Esophagus (tissue), 2 donors: ENCODE measurements at regions not wholly inside any gene's neighbourhood (a gene's known extent, or its start where the extent isn't known, plus 50 kb on each side); places are given as distances from the start of the nearest gene placed in this dataset.
"Not testable (repeated sequence)": the region's sequence is repeated elsewhere in the genome, so short reads cannot be mapped to it uniquely, and the experiment has no call there.

Source experiments
- H3K27ac ChIP-seq, 2 donors: one replicate each; pipeline ENCODE4 v1.5.1; 2013; ENCODE audit warnings: low read depth in 2 of 2, mild to moderate bottlenecking in 2 of 2, inconsistent platforms in 1 of 2, low read length in 1 of 2, moderate library complexity in 1 of 2
- H3K27me3 ChIP-seq, 2 donors: one replicate each; pipeline ENCODE4 v1.6.1; 2013; ENCODE audit warnings: low read length in 2 of 2, control low read depth in 1 of 2, mild to moderate bottlenecking in 1 of 2; ENCODE audit not compliant: insufficient read depth in 2 of 2, control insufficient read depth in 1 of 2
- H3K36me3 ChIP-seq, 2 donors: one replicate each; pipeline ENCODE4 v1.6.1; 2013; ENCODE audit warnings: low read length in 1 of 2; ENCODE audit not compliant: control insufficient read depth in 2 of 2, insufficient read depth in 2 of 2
- H3K4me1 ChIP-seq, 2 donors: one replicate each; pipeline ENCODE4 v1.6.1; 2013; ENCODE audit warnings: low read length in 1 of 2; ENCODE audit not compliant: control insufficient read depth in 2 of 2, insufficient read depth in 2 of 2
- H3K4me3 ChIP-seq, 2 donors: one replicate each; pipeline ENCODE4 v1.5.1; 2013; ENCODE audit warnings: low read length in 2 of 2, mild to moderate bottlenecking in 2 of 2, low read depth in 1 of 2, moderate library complexity in 1 of 2
- H3K9me3 ChIP-seq, 2 donors: one replicate each; pipeline ENCODE4 v1.6.1; 2013; ENCODE audit warnings: mild to moderate bottlenecking in 2 of 2, low read depth in 1 of 2, low read length in 1 of 2, moderate library complexity in 1 of 2; ENCODE audit not compliant: control insufficient read depth in 2 of 2, insufficient read depth in 1 of 2
- WGBS, 2 donors: extraction: QIAGEN DNeasy Blood & Tissue Kit; methylation state at CpG; one replicate each; pipeline ENCODE4 v1.1.7; 2013; 5-methylcytosine and 5-hydroxymethylcytosine counted together
- donor health status: healthy with polysubstance abuse.
- donor health status: Bipolar disorder and iron deficiency.

DNA sequence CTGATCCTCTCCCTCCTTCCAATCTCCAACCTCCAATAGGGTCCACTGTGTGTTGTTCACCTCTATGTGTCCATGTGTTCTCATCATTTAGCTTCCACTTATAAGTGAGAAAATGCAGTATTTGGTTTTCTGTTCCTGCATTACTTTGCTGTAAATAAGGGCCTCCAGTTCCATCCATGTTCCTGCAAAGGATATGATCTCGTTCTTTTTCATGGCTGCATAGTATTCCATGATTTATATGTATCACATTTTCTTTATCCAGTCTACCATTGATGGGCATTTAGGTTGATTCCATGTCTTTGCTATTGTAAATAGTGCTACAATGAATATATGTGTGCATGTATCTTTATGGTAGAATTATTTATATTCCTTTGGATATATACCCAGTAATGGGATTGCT, 123.2 kb upstream of the BMAL1 start:
- not testable (repeated sequence) for H3K4me3 ChIP-seq, H3K9me3 ChIP-seq, H3K27me3 ChIP-seq, H3K36me3 ChIP-seq, H3K27ac ChIP-seq, H3K4me1 ChIP-seq
- 81 to 90% methylated on average over 1 of the region's 1 CpG for WGBS, 2 donors

DNA sequence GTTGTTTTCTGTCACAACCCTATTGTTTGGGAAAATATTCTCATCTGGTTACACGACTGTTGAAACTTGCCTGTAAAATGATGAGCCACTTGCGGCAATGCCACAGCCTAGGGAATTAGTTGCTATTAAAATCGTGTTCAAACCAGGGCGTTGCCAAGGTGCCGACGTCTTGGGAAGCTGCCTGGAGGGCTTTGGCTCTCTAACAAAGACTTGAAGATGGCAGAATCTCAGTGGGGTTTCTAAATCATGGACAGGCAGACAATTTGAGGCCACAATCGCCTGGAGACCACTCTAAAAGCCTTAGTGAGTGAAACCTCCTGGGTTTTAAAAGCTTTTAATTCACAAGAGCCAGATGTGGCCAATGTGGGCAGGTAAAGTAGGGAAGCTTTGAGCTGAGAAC, 117.2 kb upstream of the BMAL1 start:
- H3K4me1 ChIP-seq = peaks cover 0 to 2% of the 10 kb centered on the region in 2 donors
- H3K27me3 ChIP-seq = no peaks in the 10 kb centered on the region
- H3K4me3 ChIP-seq = no peak overlapping the region
- peak overlapping the region; percentile 82 to 83 for H3K27ac ChIP-seq
- WGBS, 2 donors = 35 to 61% methylated on average over 7 of the region's 7 CpGs
- H3K9me3 ChIP-seq = no peaks in the 10 kb centered on the region
- H3K36me3 ChIP-seq = no peaks in the 10 kb centered on the region

DNA sequence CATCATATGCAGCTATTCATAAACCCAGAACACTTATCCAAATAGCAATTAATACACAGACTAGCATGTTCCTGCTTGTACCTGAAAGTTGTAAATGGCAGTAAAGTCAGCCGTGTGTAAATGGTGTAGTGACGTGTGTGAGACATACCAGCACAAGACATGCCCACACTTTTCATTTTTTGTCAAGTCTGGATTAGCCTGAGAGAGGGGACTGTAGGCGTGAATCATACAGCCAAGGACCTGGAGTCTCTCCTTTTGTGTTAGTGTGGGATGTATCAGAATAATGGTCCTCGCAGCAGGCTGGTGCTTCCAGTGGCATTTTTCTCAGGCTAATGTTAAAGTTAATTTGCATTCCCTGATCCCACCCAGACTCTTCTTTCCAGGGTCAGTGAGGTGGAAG, 116.8 kb upstream of the BMAL1 start:
- Histone ChIP-seq H3K36me3 (no peaks in the 10 kb centered on the region), H3K4me3 (no peak overlapping the region), H3K27me3 (no peaks in the 10 kb centered on the region), H3K9me3 (no peaks in the 10 kb centered on the region), H3K4me1 (peaks cover 0 to 2% of the 10 kb centered on the region in 2 donors), H3K27ac (peak overlapping the region; percentile 82 to 83)
- 41 to 57% methylated on average over 4 of the region's 4 CpGs for WGBS, 2 donors

DNA sequence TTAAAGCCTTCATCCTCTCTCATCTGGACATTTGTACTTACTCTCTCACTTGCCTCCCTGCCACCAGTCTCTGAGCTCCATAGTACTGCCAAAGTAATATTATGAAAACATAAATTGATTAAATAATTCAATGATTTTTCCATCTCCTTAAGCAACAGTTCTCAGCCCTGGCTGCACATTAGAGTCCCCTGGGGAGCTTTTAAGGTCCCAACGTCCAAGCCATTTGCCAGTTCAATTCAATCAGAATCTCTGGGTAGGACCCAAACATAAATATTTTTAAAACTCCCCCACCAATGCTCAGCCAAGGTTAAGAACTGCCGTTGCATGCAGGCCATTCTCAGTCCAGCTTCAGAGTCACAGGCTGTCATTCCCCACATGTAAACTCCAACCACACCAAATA, 114.4 kb upstream of the BMAL1 start:
- Histone ChIP-seq H3K36me3 (no peaks in the 10 kb centered on the region), H3K27ac (no peak overlapping the region), H3K9me3 (no peaks in the 10 kb centered on the region), H3K27me3 (no peaks in the 10 kb centered on the region), H3K4me3 (no peak overlapping the region), H3K4me1 (peaks cover 0 to 4% of the 10 kb centered on the region in 2 donors)
- 62 to 64% methylated on average over 2 of the region's 2 CpGs for WGBS, 2 donors

DNA sequence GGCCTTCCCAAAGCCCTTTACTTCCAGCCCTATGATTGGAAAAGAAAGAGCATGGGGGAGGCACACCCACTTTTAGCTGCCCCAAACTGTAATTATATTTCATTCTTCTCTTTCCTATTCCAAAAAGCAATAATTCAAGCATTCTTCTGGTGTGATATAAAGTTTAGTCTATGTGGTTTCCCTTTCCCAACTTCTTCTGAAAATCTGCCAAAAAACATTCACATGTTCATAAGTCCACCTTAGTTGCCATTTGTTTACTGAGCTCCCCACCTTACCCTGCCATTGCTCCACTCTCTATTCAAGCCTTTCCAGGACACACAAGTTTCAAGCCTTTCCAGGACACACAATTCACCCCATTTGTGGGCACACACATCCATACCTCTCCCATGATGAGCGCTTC, 111.6 kb upstream of the BMAL1 start:
- Histone ChIP-seq H3K9me3 (no peaks in the 10 kb centered on the region), H3K27ac (no peak overlapping the region), H3K36me3 (no peaks in the 10 kb centered on the region), H3K4me1 (peaks cover 0 to 4% of the 10 kb centered on the region in 2 donors), H3K27me3 (no peaks in the 10 kb centered on the region), H3K4me3 (no peak overlapping the region)
- WGBS, 2 donors = 90 to 93% methylated on average over 1 of the region's 1 CpG

DNA sequence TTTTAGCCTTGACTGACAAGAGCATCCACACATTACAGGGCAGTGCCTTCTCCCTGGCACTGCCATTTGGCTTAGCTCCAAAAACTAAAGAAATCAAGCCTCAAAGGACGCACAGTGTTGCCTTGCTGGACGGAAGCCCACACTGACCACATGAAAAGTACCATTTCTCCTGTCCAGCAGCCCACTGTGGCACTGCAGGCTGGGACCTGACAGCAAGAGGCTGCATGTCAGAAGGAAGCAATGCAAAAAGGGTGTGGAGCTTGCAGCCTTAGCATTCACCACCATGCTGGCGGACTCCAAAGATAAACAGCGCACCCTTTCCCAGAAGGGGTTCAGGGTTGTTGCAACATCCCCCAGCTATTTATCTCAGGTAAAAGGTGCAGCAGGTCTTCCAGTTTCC, 109.3 kb upstream of the BMAL1 start:
- Histone ChIP-seq H3K9me3 (no peaks in the 10 kb centered on the region), H3K36me3 (no peaks in the 10 kb centered on the region), H3K27me3 (no peaks in the 10 kb centered on the region), H3K27ac (peak overlapping the region; percentile 72 to 84), H3K4me3 (no peak overlapping the region), H3K4me1 (peaks cover 0 to 4% of the 10 kb centered on the region in 2 donors)
- 44 to 50% methylated on average over 4 of the region's 4 CpGs for WGBS, 2 donors

DNA sequence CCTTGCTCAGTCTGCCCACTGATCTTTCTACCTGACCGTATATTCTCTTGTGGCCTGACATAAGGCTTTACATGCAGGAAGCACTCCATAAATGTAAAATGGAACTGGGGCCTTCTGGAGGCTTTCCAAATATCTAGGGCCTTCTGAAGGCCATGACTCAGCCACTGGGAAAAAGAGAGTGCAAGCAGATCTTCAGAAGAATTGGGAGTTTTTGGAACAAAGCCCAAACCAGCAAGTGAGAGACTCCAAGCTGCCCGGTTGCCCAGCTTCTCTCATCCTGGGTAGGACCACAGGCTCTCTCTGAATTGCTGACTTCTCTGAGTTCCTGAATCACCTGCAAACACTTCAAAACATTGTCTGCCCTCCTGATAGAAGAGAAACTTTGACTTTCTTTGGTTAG, 107.9 kb upstream of the BMAL1 start:
- WGBS, 2 donors = 36 to 46% methylated on average over 2 of the region's 2 CpGs

DNA sequence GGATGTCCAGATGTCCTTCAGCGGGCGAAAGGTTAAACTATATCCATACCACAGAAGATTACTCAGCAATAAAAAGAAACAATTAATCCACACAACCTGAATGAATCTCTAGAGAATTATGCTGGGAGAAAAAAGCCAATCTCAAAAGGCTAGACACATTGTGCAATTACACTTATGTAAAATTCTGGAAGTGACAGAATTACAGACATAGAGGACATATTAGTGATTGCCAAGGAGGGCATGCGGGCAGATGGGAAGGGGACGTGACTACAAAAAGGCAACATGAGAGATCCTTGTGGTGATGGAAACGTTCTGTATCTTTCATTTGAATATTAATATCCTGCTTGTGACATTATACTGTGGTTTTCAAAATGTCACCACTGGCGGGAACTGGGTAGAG, 103.5 kb upstream of the BMAL1 start:
- Histone ChIP-seq H3K27ac (no peak overlapping the region), H3K4me1 (no peaks in the 10 kb centered on the region), H3K9me3 (no peaks in the 10 kb centered on the region), H3K4me3 (no peak overlapping the region), H3K27me3 (no peaks in the 10 kb centered on the region), H3K36me3 (no peaks in the 10 kb centered on the region)
- WGBS, 2 donors = 76 to 78% methylated on average over 6 of the region's 6 CpGs

More for the DNA sequence above, 107.9 kb upstream of the BMAL1 start:
- Histone ChIP-seq H3K4me1 (peaks cover 0 to 4% of the 10 kb centered on the region in 2 donors), H3K4me3 (no peak overlapping the region), H3K27me3 (no peaks in the 10 kb centered on the region), H3K27ac (peak overlapping the region in 1 of 2 donors; percentile 46), H3K36me3 (no peaks in the 10 kb centered on the region), H3K9me3 (no peaks in the 10 kb centered on the region)

DNA sequence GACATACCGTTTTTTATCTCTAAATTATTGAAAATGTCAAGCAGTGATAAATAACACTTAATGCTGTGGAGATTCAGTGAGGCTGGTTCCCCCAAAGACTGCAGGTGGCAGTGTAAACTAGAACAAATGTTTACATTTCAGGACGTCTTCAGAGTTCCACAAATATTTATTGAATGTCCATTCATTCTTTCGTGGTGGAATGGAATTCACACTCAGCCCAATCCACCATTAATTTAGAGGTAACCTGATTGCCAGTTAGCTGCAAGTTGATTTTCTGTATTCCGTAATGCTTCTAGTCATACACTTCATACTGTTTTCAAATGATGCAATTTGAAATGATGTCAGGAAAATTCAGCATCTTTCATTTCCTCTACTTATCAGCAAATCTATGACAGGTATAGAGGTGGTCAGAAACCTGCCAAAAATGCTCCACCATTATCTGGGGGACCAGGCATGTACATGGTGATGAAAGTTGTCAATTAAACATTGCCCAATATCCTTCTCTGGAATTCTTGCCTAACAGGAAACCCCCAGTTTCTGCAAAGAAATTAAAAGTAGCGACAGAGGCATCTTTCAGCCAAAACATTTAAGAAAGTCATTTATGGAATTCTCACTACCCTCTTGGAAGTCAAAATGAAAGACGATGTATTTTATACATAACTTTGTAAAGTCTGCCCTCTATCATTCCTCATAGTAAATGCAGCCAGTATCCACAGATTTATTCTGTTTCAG, 94.3 kb upstream of the BMAL1 start:
- peak overlapping the region in 1 of 2 donors; percentile 31 for H3K4me3 ChIP-seq
- 10 to 11% methylated on average over 6 of the region's 6 CpGs for WGBS, 2 donors
- H3K27me3 ChIP-seq = no peaks in the 10 kb centered on the region
- H3K36me3 ChIP-seq = no peaks in the 10 kb centered on the region
- no peaks in the 10 kb centered on the region for H3K9me3 ChIP-seq
- no peak overlapping the region for H3K27ac ChIP-seq
- H3K4me1 ChIP-seq = no peaks in the 10 kb centered on the region

DNA sequence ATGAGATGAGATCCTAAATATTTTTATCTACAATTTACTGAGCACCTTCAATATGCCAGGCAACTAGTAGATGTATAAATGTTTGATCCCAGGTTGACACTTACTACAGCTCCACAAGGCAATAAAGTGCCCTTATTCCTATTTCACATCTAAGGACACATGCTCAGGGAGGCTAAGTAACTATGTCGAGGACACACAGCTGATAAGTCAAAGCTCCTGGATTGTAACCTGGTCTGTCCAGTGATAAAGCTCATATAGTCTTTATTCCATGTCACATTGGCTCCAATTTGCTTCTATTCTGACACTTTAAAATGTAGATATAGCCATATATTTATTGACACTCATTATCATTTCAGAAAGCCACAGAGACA, 93.8 kb upstream of the BMAL1 start:
- Histone ChIP-seq H3K4me1 (no peaks in the 10 kb centered on the region), H3K9me3 (no peaks in the 10 kb centered on the region), H3K36me3 (no peaks in the 10 kb centered on the region), H3K27ac (no peak overlapping the region), H3K4me3 (no peak overlapping the region), H3K27me3 (no peaks in the 10 kb centered on the region)
- WGBS, 2 donors = 95 to 97% methylated on average over 1 of the region's 1 CpG
